Upper lobe of left lung (tissue), 4 donors: ENCODE measurements at regions not wholly inside any gene's neighbourhood (a gene's known extent, or its start where the extent isn't known, plus 50 kb on each side); places are given as distances from the start of the nearest gene placed in this dataset.

Experiments used
- CTCF ChIP-seq, 6 experiments: fragments of 450-650 bp in 4 of 6; fragments of 200-600 bp in 2 of 6; sonication (generic) in 2 of 6; IDR thresholded peaks; one replicate each; pipeline ENCODE4 v1.5.1; 2016 to 2019; ENCODE audit warnings: antibody characterized with exemption in 6 of 6
- EP300 ChIP-seq, 4 donors: sonication (generic); formaldehyde crosslinking; IDR thresholded peaks; one replicate each; pipeline ENCODE4 v1.5.1; 2017; ENCODE audit warnings: antibody characterized with exemption in 4 of 4, control low read depth in 2 of 4
- POLR2A ChIP-seq, 4 donors: fragments of 450-650 bp; IDR thresholded peaks; one replicate each; pipeline ENCODE4 v1.5.1; 2016 to 2017; ENCODE audit warnings: antibody characterized with exemption in 4 of 4, mild to moderate bottlenecking in 2 of 4
- POLR2AphosphoS5 ChIP-seq, 2 donors: sonication (generic); formaldehyde crosslinking; IDR thresholded peaks; one replicate each; pipeline ENCODE4 v1.5.1; 2017; ENCODE audit warnings: antibody characterized with exemption in 2 of 2

GRCh38 chr4:163976588-163976987, 482.1 kb downstream of the TMA16 start:
- TF ChIP-seq CTCF (IDR thresholded peaks at IDR 0.05) (no peak), POLR2A (IDR thresholded peaks at IDR 0.05) (no peak), POLR2AphosphoS5 (IDR thresholded peaks at IDR 0.05) (no peak), EP300 (IDR thresholded peaks at IDR 0.05) (no peak)
